GM12878 (cell line): ENCODE measurements at regions not wholly inside any gene's neighbourhood (a gene's known extent, or its start where the extent isn't known, plus 50 kb on each side); places are given as distances from the start of the nearest gene placed in this dataset.

Experiments
- ATAC-seq: fragments of 200-7000 bp; cut with Tn5 transposase; 3 replicates; pipeline ENCODE4 v1.9.1; 2020; ENCODE audit warnings: mild to moderate bottlenecking, moderate library complexity
- BruUV-seq: library from RNA; stranded (reverse); fragments of 400-500 nt; replicated peaks from 2 replicates; lab custom pipeline; 2021; lab: Mats Ljungman, UMichigan
- CTCF ChIA-PET: fragments of 300-600 bp; sonication (Branson Sonifier 250); formaldehyde crosslinking; extraction: SDS; loops from one replicate; lab custom pipeline; 2021; ENCODE audit warnings: inconsistent platforms; lab: Yijun Ruan, JAX
- POLR2A ChIA-PET: fragments of 350-600 bp; formaldehyde crosslinking; extraction: SDS; loops from one replicate; lab custom pipeline; 2021; ENCODE audit warnings: inconsistent platforms; lab: Charles Lee
- RAD21 ChIA-PET: fragments of 300-600 bp; sonication (Branson Sonifier 250); formaldehyde crosslinking; loops from one replicate; lab custom pipeline; 2023; ENCODE audit warnings: antibody characterized with exemption; ENCODE audit not compliant: unreplicated experiment; lab: Charles Lee
- SMC1A ChIA-PET: fragments of 300-600 bp; sonication (Branson Sonifier 250); formaldehyde crosslinking; loops from one replicate; lab custom pipeline; 2023; ENCODE audit not compliant: unreplicated experiment, uncharacterized antibody; lab: Charles Lee
- DNase-seq: peaks from one replicate; pipeline ENCODE4 v3.0.0-alpha.2; 2011; ENCODE audit warnings: low read depth, low spot score
- FAIRE-seq: peaks from 3 replicates; lab custom pipeline; 2011; peaks lifted over from hg19 to GRCh38; lab: Jason Lieb, UNC
- H2AFZ ChIP-seq: 2 replicates; pipeline ENCODE4 v1.6.0; 2011; ENCODE audit warnings: low read depth, low read length, control low read depth; ENCODE audit not compliant: control insufficient read depth
- H3K27ac ChIP-seq: 2 replicates; pipeline ENCODE4 v1.5.1; 2011; ENCODE audit warnings: control low read depth; ENCODE audit not compliant: control insufficient read depth, insufficient read depth
- H3K27me3 ChIP-seq, 2 experiments: replicated peaks in 1 of 2; 2 replicates each; pipeline versions ENCODE4 v1.6.0 to v1.6.1; 2011; ENCODE audit warnings: low read length in 1 of 2; ENCODE audit not compliant: control insufficient read depth in 2 of 2, insufficient read depth in 2 of 2
- H3K36me3 ChIP-seq, 2 experiments: 2 replicates each; pipeline ENCODE4 v1.5.1; 2011; ENCODE audit warnings: low read length in 1 of 2; ENCODE audit not compliant: control insufficient read depth in 2 of 2, insufficient read depth in 2 of 2
- H3K4me1 ChIP-seq: 2 replicates; pipeline ENCODE4 v1.6.1; 2011; ENCODE audit warnings: mild to moderate bottlenecking, low read length, moderate library complexity, mixed read lengths; ENCODE audit not compliant: control insufficient read depth, insufficient read depth
- H3K4me2 ChIP-seq: 2 replicates; pipeline ENCODE4 v1.6.0; 2011; ENCODE audit warnings: control low read depth; ENCODE audit not compliant: control insufficient read depth, insufficient read depth
- H3K4me3 ChIP-seq: fragments of 200-600 bp; sonication (generic); 2 replicates; pipeline ENCODE4 v1.5.1; 2016
- H3K79me2 ChIP-seq: 2 replicates; pipeline ENCODE4 v1.6.0; 2011; ENCODE audit warnings: low read length; ENCODE audit not compliant: control insufficient read depth, insufficient read depth
- H3K9ac ChIP-seq: 2 replicates; pipeline ENCODE4 v1.8.0; 2011; ENCODE audit warnings: low read length, control low read depth, mixed read lengths; ENCODE audit not compliant: control insufficient read depth, insufficient read depth
- H3K9me3 ChIP-seq: replicated peaks from 3 replicates; pipeline ENCODE4 v1.5.1; 2011; ENCODE audit warnings: mild to moderate bottlenecking, low read length; ENCODE audit not compliant: control insufficient read depth, insufficient read depth
- H4K20me1 ChIP-seq: 2 replicates; pipeline ENCODE4 v1.6.0; 2011; ENCODE audit not compliant: control insufficient read depth, insufficient read depth
- BACH1 ChIP-seq: fragments of 450-650 bp; IDR thresholded peaks from 2 replicates; pipeline ENCODE4 v1.6.1; 2017; ENCODE audit warnings: mild to moderate bottlenecking, borderline replicate concordance
- BMI1 ChIP-seq: fragments of 450-650 bp; IDR thresholded peaks from 2 replicates; pipeline ENCODE4 v1.6.1; 2016; ENCODE audit warnings: mild to moderate bottlenecking, moderate library complexity, borderline replicate concordance
- MTA3 ChIP-seq: IDR thresholded peaks from 2 replicates; pipeline ENCODE4 v1.6.1; 2012; ENCODE audit warnings: low read length, inconsistent platforms, borderline replicate concordance
- NR2F1 ChIP-seq: fragments of 450-650 bp; conservative IDR thresholded peaks from 2 replicates; pipeline ENCODE4 v1.6.1; 2017; ENCODE audit warnings: mild to moderate bottlenecking
- SUPT20H ChIP-seq: IDR thresholded peaks from 2 replicates; pipeline ENCODE4 v1.6.1; 2011; ENCODE audit warnings: low read depth, mild to moderate bottlenecking, low read length, moderate library complexity, borderline replicate concordance; ENCODE audit not compliant: control insufficient read depth
- TAF1 ChIP-seq: IDR thresholded peaks from 2 replicates; pipeline ENCODE4 v1.6.1; 2011; ENCODE audit warnings: mild to moderate bottlenecking, low read depth, low read length, borderline replicate concordance
- ZBED1 ChIP-seq: IDR thresholded peaks from 2 replicates; pipeline ENCODE4 v1.6.1; 2016; ENCODE audit warnings: borderline replicate concordance
- WGBS: methylation state at CpG from one replicate; pipeline ENCODE4 v1.1.6; 2016; ENCODE audit warnings: low lambda C conversion rate; ENCODE audit not compliant: insufficient replicate concordance, insufficient coverage; ENCODE audit errors: missing lambda C conversion rate; 5-methylcytosine and 5-hydroxymethylcytosine counted together
- in situ Hi-C: fragments of 300-500 bp; cut with MboI; formaldehyde crosslinking; loops from 9 replicates; pipeline ENCODE4 v1.14.3; 2018; ENCODE audit warnings: mixed read lengths
- intact Hi-C: fragments of 100-400 bp; cut with micrococcal nuclease; formaldehyde crosslinking; loops from one replicate; pipeline ENCODE4 v1.14.2; 2022; ENCODE audit not compliant: unreplicated experiment
- TF ChIP-seq, protein P1 (sequence below): fragments of 450-650 bp; IDR thresholded peaks from 2 replicates; pipeline ENCODE4 v1.6.1; 2017; ENCODE audit warnings: antibody characterized with exemption, mild to moderate bottlenecking, moderate library complexity

DNA sequence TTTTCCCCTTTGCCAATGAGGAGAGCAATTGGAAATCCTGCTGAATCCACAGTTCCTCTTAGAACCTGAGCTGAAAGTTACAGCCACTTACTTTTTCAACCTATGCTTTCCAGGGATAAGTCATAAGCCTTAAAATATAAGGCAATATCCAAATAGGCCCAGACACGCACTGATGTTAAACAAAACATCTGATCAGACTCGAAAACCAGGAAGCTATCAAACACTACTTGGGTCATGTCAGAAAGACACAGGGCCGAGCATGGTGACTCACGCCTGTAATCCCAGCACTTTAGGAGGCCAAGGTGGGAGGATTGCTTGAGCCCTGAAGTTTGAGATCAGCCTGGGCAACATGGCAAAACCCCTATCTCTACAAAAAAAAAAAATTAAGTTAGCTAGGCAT is 192.1 kb downstream of the SP3 start:
- H3K4me1 ChIP-seq = no peaks in the 10 kb centered on the region
- no peak overlapping the region for H2AFZ ChIP-seq
- WGBS = 19% methylated on average over 4 of the region's 4 CpGs
- intact Hi-C loops (no loop called here), in situ Hi-C loops (no loop called here)
- no peak overlapping the region for H3K9ac ChIP-seq
- POLR2A ChIA-PET = no interaction called here
- no peaks in the 10 kb centered on the region for H3K9me3 ChIP-seq
- H3K36me3 ChIP-seq = no peaks in the 10 kb centered on the region
- FAIRE-seq = no peak
- no peak for DNase-seq
- H3K4me3 ChIP-seq = no peak overlapping the region
- TF ChIP-seq TAF1 = no peak
- TF ChIP-seq NR2F1 = no peak
- no peak for TF ChIP-seq BMI1
- no peak for TF ChIP-seq MTA3
- TF ChIP-seq ZBED1 = no peak
- TF ChIP-seq BACH1 = no peak
- TF ChIP-seq SUPT20H = no peak
- TF ChIP-seq, protein P1, sequence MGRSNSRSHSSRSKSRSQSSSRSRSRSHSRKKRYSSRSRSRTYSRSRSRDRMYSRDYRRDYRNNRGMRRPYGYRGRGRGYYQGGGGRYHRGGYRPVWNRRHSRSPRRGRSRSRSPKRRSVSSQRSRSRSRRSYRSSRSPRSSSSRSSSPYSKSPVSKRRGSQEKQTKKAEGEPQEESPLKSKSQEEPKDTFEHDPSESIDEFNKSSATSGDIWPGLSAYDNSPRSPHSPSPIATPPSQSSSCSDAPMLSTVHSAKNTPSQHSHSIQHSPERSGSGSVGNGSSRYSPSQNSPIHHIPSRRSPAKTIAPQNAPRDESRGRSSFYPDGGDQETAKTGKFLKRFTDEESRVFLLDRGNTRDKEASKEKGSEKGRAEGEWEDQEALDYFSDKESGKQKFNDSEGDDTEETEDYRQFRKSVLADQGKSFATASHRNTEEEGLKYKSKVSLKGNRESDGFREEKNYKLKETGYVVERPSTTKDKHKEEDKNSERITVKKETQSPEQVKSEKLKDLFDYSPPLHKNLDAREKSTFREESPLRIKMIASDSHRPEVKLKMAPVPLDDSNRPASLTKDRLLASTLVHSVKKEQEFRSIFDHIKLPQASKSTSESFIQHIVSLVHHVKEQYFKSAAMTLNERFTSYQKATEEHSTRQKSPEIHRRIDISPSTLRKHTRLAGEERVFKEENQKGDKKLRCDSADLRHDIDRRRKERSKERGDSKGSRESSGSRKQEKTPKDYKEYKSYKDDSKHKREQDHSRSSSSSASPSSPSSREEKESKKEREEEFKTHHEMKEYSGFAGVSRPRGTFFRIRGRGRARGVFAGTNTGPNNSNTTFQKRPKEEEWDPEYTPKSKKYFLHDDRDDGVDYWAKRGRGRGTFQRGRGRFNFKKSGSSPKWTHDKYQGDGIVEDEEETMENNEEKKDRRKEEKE = no peak
- no peak overlapping the region for H3K27ac ChIP-seq
- no peaks in the 10 kb centered on the region for H3K79me2 ChIP-seq
- no peak overlapping the region for H3K4me2 ChIP-seq
- H4K20me1 ChIP-seq = no peaks in the 10 kb centered on the region
- RAD21 ChIA-PET = no interaction called here
- CTCF ChIA-PET = interaction anchor here (0.6 kb wide), 1 partner anchor 79 kb away, joined by 3 read pairs; no protein-coding TSS in a partner anchor
- H3K27me3 ChIP-seq = no peaks in the 10 kb centered on the region
- SMC1A ChIA-PET = no interaction called here
- no TSS peak for BruUV-seq
- ATAC-seq = no peak
